AG09309 (cell line): ENCODE measurements at regions not wholly inside any gene's neighbourhood (a gene's known extent, or its start where the extent isn't known, plus 50 kb on each side); places are given as distances from the start of the nearest gene placed in this dataset.

Source experiments
- DNase-seq: peaks from one replicate; pipeline ENCODE4 v3.0.0-alpha.2; 2010; ENCODE audit warnings: low read depth
- H3K4me3 ChIP-seq: 2 replicates; pipeline ENCODE4 v1.5.1; 2011; ENCODE audit warnings: mild to moderate bottlenecking, low read depth, low read length, moderate library complexity; ENCODE audit not compliant: control insufficient read depth
- TF ChIP-seq, protein P1 (sequence below): IDR thresholded peaks from 2 replicates; pipeline ENCODE4 v1.5.1; 2011; ENCODE audit warnings: mild to moderate bottlenecking, low read depth, low read length, inconsistent platforms; ENCODE audit not compliant: insufficient read depth, control insufficient read depth; ENCODE audit errors: missing control alignments

GRCh38 chr18:41789001-41789400 is 166.0 kb upstream of the PIK3C3 start:
- DNase-seq = no peak
- TF ChIP-seq, protein P1, sequence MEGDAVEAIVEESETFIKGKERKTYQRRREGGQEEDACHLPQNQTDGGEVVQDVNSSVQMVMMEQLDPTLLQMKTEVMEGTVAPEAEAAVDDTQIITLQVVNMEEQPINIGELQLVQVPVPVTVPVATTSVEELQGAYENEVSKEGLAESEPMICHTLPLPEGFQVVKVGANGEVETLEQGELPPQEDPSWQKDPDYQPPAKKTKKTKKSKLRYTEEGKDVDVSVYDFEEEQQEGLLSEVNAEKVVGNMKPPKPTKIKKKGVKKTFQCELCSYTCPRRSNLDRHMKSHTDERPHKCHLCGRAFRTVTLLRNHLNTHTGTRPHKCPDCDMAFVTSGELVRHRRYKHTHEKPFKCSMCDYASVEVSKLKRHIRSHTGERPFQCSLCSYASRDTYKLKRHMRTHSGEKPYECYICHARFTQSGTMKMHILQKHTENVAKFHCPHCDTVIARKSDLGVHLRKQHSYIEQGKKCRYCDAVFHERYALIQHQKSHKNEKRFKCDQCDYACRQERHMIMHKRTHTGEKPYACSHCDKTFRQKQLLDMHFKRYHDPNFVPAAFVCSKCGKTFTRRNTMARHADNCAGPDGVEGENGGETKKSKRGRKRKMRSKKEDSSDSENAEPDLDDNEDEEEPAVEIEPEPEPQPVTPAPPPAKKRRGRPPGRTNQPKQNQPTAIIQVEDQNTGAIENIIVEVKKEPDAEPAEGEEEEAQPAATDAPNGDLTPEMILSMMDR = no peak

DNA sequence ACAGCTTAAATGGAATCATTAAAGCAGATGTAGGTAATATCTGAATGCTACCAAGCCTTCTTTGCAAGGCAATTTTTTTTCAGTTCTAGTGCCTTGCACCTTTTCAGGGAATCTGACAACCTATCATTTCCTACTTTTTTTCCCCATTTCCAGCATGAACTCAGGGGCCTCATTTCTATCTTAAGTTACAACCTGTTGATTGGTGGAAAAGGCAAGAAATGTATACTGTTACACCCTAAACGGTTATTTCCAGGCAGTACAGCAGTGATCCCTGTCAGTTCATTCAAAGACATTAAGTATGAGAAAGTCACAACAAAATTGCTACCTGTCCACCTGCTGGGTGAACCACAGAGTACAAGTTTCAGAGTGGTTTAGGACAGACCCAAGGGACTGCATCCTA is 171.2 kb upstream of the PIK3C3 start:
- H3K4me3 ChIP-seq = no peak overlapping the region
- no peak for DNase-seq
- TF ChIP-seq, protein P1 = no peak

More at GRCh38 chr18:41789001-41789400, 166.0 kb upstream of the PIK3C3 start:
- H3K4me3 ChIP-seq = no peak overlapping the region

GRCh38 chr18:41783065-41783818 is 171.8 kb upstream of the PIK3C3 start:
- TF ChIP-seq, protein P1 = no peak
- H3K4me3 ChIP-seq = no peak overlapping the region
- no peak for DNase-seq

- no peak for DNase-seq
- H3K4me3 ChIP-seq = no peak overlapping the region
- TF ChIP-seq, protein P1 = no peak
These were observed 183.1 kb upstream of the PIK3C3 start for GRCh38 chr18:41771973-41772372.

GRCh38 chr18:41769265-41769664 is 185.8 kb upstream of the PIK3C3 start:
- TF ChIP-seq, protein P1 = no peak
- no peak for DNase-seq
- H3K4me3 ChIP-seq = no peak overlapping the region

DNA sequence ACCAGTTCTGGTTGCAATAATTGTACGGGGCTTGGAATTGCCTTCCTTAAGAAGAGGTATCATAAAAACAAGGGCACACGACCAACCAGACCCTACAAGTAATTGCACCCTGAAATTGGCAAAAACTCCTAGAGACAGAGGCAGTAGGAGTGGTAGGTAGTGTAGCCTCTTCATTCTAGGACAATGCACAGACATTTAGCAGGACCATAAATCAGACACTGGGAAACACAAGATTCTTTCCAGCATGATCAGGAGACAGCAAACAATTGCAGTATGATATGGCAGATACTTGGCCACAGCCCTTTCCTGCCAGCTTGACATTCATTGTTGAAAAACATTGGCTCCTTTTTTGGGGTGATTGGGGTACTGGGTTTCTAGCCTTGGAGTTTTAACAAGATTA is 186.6 kb upstream of the PIK3C3 start:
- no peak for DNase-seq
- no peak overlapping the region for H3K4me3 ChIP-seq
- TF ChIP-seq, protein P1 = no peak
